Suprapubic skin (tissue), 4 donors: ENCODE measurements at regions not wholly inside any gene's neighbourhood (a gene's known extent, or its start where the extent isn't known, plus 50 kb on each side); places are given as distances from the start of the nearest gene placed in this dataset.

Experiments used
- DNase-seq, 2 donors: peaks; one replicate each; pipeline ENCODE4 v3.0.0-alpha.2; 2019; ENCODE audit warnings: low spot score in 2 of 2
- H3K27ac ChIP-seq: fragments of 200-600 bp; sonication (generic); one replicate; pipeline ENCODE4 v1.5.1; 2019
- H3K27me3 ChIP-seq: fragments of 200-600 bp; sonication (generic); one replicate; pipeline ENCODE4 v1.5.1; 2019
- H3K36me3 ChIP-seq: fragments of 200-600 bp; sonication (generic); one replicate; pipeline ENCODE4 v1.5.1; 2019
- H3K4me1 ChIP-seq: fragments of 200-600 bp; sonication (generic); one replicate; pipeline ENCODE4 v1.5.1; 2019
- H3K4me3 ChIP-seq: fragments of 200-600 bp; sonication (generic); one replicate; pipeline ENCODE4 v1.5.1; 2019; ENCODE audit warnings: mild to moderate bottlenecking
- H3K9me3 ChIP-seq: fragments of 200-600 bp; sonication (generic); one replicate; pipeline ENCODE4 v1.5.1; 2019
- EP300 ChIP-seq: sonication (generic); formaldehyde crosslinking; IDR thresholded peaks from one replicate; pipeline ENCODE4 v1.6.1; 2017; ENCODE audit warnings: antibody characterized with exemption
- POLR2A ChIP-seq, 2 donors: fragments of 450-650 bp; IDR thresholded peaks; one replicate each; pipeline ENCODE4 v1.6.1; 2017; ENCODE audit warnings: antibody characterized with exemption in 2 of 2, mild to moderate bottlenecking in 2 of 2, moderate library complexity in 2 of 2
- POLR2AphosphoS5 ChIP-seq, 3 donors: sonication (generic); formaldehyde crosslinking; IDR thresholded peaks; one replicate each; pipeline ENCODE4 v1.6.1; 2017; ENCODE audit warnings: antibody characterized with exemption in 3 of 3
- WGBS: methylation state at CpG from one replicate; pipeline ENCODE4 v1.1.5; 2018; 5-methylcytosine and 5-hydroxymethylcytosine counted together
- TF ChIP-seq, protein P1 (sequence below), 2 donors: fragments of 200-600 bp in 1 of 2; fragments of 450-650 bp in 1 of 2; sonication (generic) in 1 of 2; IDR thresholded peaks; one replicate each; pipeline ENCODE4 v1.5.1; 2016 to 2019; ENCODE audit warnings: antibody characterized with exemption in 2 of 2, mild to moderate bottlenecking in 1 of 2, moderate library complexity in 1 of 2

DNA sequence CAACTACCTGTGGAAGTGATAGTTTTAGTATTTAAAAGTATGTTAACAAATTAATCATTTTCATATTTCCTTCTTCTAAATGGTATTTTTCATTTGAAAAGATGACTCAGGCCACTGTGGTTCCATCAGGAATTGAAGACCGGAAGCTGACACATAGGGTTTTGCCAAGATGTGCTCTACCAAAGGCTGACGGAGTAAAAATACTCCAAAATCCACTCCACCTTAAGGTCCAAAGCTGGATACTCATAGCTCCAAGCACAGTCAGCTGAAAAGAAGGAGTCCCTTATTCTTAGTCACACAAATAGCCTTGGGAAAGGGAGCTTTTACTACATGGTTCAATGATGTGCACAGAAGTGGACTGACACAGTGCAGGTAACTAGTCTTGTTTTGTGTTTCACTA lies 472.0 kb downstream of the ARAP2 start:
- H3K27me3 ChIP-seq: no peaks in the 10 kb centered on the region
- TF ChIP-seq POLR2AphosphoS5 (IDR thresholded peaks at IDR 0.05) (no peak), EP300 (no peak), POLR2A (IDR thresholded peaks at IDR 0.05) (no peak)
- TF ChIP-seq, protein P1, sequence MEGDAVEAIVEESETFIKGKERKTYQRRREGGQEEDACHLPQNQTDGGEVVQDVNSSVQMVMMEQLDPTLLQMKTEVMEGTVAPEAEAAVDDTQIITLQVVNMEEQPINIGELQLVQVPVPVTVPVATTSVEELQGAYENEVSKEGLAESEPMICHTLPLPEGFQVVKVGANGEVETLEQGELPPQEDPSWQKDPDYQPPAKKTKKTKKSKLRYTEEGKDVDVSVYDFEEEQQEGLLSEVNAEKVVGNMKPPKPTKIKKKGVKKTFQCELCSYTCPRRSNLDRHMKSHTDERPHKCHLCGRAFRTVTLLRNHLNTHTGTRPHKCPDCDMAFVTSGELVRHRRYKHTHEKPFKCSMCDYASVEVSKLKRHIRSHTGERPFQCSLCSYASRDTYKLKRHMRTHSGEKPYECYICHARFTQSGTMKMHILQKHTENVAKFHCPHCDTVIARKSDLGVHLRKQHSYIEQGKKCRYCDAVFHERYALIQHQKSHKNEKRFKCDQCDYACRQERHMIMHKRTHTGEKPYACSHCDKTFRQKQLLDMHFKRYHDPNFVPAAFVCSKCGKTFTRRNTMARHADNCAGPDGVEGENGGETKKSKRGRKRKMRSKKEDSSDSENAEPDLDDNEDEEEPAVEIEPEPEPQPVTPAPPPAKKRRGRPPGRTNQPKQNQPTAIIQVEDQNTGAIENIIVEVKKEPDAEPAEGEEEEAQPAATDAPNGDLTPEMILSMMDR (IDR thresholded peaks at IDR 0.05): no peak
- H3K4me1 ChIP-seq: no peaks in the 10 kb centered on the region
- no peak for DNase-seq
- no peaks in the 10 kb centered on the region for H3K9me3 ChIP-seq
- H3K36me3 ChIP-seq: no peaks in the 10 kb centered on the region
- H3K4me3 ChIP-seq: no peak overlapping the region
- 72% methylated on average over 2 of the region's 2 CpGs for WGBS
- no peak overlapping the region for H3K27ac ChIP-seq

GRCh38 chr4:35789899-35790574 lies 454.3 kb downstream of the ARAP2 start:
- Histone ChIP-seq H3K27me3 (no peaks in the 10 kb centered on the region), H3K27ac (no peak overlapping the region), H3K9me3 (no peaks in the 10 kb centered on the region), H3K4me1 (no peaks in the 10 kb centered on the region), H3K4me3 (no peak overlapping the region), H3K36me3 (no peaks in the 10 kb centered on the region)
- no peak for TF ChIP-seq POLR2AphosphoS5 (IDR thresholded peaks at IDR 0.05)
- TF ChIP-seq EP300: no peak
- TF ChIP-seq, protein P1 (IDR thresholded peaks at IDR 0.05): no peak
- TF ChIP-seq POLR2A (IDR thresholded peaks at IDR 0.05): no peak
- no peak for DNase-seq
- 82% methylated on average over 1 of the region's 1 CpG for WGBS

DNA sequence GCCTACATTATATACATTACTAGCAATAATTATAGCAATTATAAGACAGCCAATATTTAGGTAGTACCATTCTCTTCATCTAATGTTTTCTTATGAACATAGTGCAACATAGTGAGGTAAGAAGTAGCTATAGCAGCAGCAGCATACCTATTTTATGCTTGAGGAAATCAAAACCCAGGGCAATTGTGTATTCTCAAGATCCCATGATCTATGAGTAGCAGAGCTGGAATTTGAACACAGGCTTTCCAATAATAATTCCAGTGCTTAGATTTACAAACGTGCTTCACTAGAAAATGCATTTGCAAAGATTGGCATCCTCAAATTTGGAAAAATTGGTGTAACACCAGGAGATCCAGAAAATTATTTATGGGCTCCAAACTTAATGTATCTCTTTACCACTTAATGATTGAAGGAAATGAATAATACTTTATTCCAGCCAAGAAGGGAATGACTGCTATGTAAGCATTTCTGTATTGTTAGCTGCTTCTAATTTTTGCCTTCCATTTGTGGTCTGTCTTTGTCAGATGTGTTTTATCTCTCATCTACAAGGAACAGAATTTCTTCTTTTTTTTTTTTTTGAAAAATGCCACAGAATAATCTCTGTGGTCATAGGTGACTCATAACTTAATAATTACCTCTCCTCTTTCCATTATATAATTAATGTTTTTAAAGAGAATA lies 451.1 kb downstream of the ARAP2 start:
- TF ChIP-seq POLR2AphosphoS5 (IDR thresholded peaks at IDR 0.05): no peak
- TF ChIP-seq, protein P1 (IDR thresholded peaks at IDR 0.05): no peak
- no peak for TF ChIP-seq EP300
- no peak for TF ChIP-seq POLR2A (IDR thresholded peaks at IDR 0.05)
- Histone ChIP-seq H3K27me3 (no peaks in the 10 kb centered on the region), H3K4me1 (no peaks in the 10 kb centered on the region), H3K4me3 (no peak overlapping the region), H3K9me3 (peaks cover 3% of the 10 kb centered on the region), H3K36me3 (no peaks in the 10 kb centered on the region), H3K27ac (no peak overlapping the region)
- 94% methylated on average over 1 of the region's 1 CpG for WGBS
- no peak for DNase-seq

GRCh38 chr4:35793766-35794165 lies 450.5 kb downstream of the ARAP2 start:
- Histone ChIP-seq H3K27ac (no peak overlapping the region), H3K4me3 (no peak overlapping the region), H3K27me3 (no peaks in the 10 kb centered on the region), H3K36me3 (no peaks in the 10 kb centered on the region), H3K9me3 (peaks cover 3% of the 10 kb centered on the region), H3K4me1 (no peaks in the 10 kb centered on the region)
- DNase-seq: no peak
- TF ChIP-seq POLR2A (IDR thresholded peaks at IDR 0.05) (no peak), POLR2AphosphoS5 (IDR thresholded peaks at IDR 0.05) (no peak), EP300 (no peak)
- TF ChIP-seq, protein P1 (IDR thresholded peaks at IDR 0.05): no peak
- 66% methylated on average over 1 of the region's 1 CpG for WGBS

DNA sequence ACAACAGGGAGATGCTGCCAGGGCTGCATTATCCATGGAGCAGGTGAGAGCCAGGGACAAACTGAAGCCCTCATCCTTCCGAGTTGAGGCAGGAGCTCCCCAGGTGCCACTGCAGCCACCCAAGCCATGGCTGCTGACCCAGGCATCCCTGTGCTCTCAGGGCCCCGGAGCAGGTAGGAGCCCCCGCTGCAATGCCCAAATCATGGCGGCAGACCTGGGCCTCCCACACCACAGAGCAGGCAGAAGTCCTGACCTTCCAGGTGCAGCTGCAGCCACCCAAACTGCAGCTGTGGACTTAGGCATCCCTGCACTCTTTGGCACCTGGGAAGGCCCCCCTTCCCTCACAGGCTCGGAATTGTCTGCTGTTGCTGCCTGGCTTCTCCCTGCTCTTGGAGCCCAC lies 443.6 kb downstream of the ARAP2 start:
- no CpG with 5 or more reads among the region's 5 CpGs for WGBS
- Histone ChIP-seq H3K4me3 (no peak overlapping the region), H3K27ac (no peak overlapping the region), H3K9me3 (peaks cover 3% of the 10 kb centered on the region), H3K36me3 (no peaks in the 10 kb centered on the region), H3K27me3 (no peaks in the 10 kb centered on the region), H3K4me1 (no peaks in the 10 kb centered on the region)
- TF ChIP-seq POLR2AphosphoS5 (IDR thresholded peaks at IDR 0.05) (no peak), EP300 (no peak)
- no peak for DNase-seq
